ENCODE measurements at regions not wholly inside any gene's neighbourhood (a gene's known extent, or its start where the extent isn't known, plus 50 kb on each side); places are given as distances from the start of the nearest gene placed in this dataset.

DNA sequence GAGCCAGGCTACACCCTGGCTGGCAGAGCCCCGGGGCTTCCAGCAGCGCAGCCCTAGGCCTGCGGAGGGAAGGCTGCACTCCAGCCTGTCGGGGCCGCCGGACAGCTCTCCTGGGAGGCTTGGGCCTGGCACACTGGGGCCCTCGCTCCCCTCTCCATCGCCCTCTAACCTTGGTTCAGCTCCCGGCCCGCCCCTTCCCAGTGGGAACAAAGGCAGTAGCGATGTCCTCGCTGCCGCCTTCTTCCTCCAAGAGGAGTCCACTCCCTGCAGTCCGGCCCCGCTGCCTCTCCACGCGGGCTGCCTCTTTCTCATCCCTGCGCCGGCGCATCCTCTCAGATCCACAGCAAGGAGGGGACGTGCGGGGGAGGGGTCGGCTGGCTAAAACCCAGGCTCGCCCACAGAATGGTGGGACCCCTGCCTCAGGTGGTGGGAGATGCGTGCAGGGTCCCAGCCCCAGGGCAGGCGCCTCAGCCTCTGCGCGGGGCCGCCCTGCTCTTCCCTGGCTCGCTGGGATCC is 138.1 kb downstream of the TWIST2 start:
- TF ChIP-seq EZH2 (IDR thresholded peaks at IDR 0.05), result no peak
- TF ChIP-seq, protein P1, sequence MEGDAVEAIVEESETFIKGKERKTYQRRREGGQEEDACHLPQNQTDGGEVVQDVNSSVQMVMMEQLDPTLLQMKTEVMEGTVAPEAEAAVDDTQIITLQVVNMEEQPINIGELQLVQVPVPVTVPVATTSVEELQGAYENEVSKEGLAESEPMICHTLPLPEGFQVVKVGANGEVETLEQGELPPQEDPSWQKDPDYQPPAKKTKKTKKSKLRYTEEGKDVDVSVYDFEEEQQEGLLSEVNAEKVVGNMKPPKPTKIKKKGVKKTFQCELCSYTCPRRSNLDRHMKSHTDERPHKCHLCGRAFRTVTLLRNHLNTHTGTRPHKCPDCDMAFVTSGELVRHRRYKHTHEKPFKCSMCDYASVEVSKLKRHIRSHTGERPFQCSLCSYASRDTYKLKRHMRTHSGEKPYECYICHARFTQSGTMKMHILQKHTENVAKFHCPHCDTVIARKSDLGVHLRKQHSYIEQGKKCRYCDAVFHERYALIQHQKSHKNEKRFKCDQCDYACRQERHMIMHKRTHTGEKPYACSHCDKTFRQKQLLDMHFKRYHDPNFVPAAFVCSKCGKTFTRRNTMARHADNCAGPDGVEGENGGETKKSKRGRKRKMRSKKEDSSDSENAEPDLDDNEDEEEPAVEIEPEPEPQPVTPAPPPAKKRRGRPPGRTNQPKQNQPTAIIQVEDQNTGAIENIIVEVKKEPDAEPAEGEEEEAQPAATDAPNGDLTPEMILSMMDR (IDR thresholded peaks at IDR 0.05), result no peak

All from neural progenitor cell (in vitro differentiated cells).